ENCODE measurements at regions not wholly inside any gene's neighbourhood (a gene's known extent, or its start where the extent isn't known, plus 50 kb on each side); places are given as distances from the start of the nearest gene placed in this dataset.

- no peak for TF ChIP-seq AFF4 (CRISPR knock-in tag; IDR thresholded peaks at IDR 0.05; ENCODE audit: borderline replicate concordance)
Observed at GRCh38 chr10:105986912-105987635, 1177.4 kb downstream of the SORCS1 start (continued).

- H3K36me3 Mint-ChIP-seq, result no peaks in the 10 kb centered on the region
- no peaks in the 10 kb centered on the region for H3K9me3 Mint-ChIP-seq
- CTCF ChIA-PET, result interaction anchor here (4.1 kb wide), 1 partner anchor 12 kb away, joined by 21 read pairs; no protein-coding TSS in a partner anchor
- H3K4me1 Mint-ChIP-seq, result peaks cover 4% of the 10 kb centered on the region; the same call in 1 of the 2 replicates
- POLR2A ChIA-PET, result no interaction called here
- DNase-seq (ENCODE audit: low spot score), result no peak
- no peak overlapping the region for H3K27ac Mint-ChIP-seq
- no peak for TF ChIP-seq EMX1 (CRISPR knock-in tag; IDR thresholded peaks at IDR 0.05)
- no peak for TF ChIP-seq FOXP4 (CRISPR knock-in tag; IDR thresholded peaks at IDR 0.05)
- no peak for TF ChIP-seq IRF1 (CRISPR knock-in tag; IDR thresholded peaks at IDR 0.05)
- TF ChIP-seq HMGA2 (CRISPR knock-in tag; IDR thresholded peaks at IDR 0.05), result no peak
- no peak for TF ChIP-seq NFYB (CRISPR knock-in tag; conservative IDR thresholded peaks at IDR 0.05; ENCODE audit: low read depth)
- no peak for ATAC-seq
- H3K4me3 Mint-ChIP-seq, result no peak overlapping the region
- no peaks in the 10 kb centered on the region for H3K27me3 Mint-ChIP-seq (ENCODE audit: low read depth)
Observed at GRCh38 chr10:105986486-105986885, 1178.0 kb downstream of the SORCS1 start.

- Mint-ChIP-seq H3K4me1 (peaks cover 4% of the 10 kb centered on the region; the same call in 1 of the 2 replicates), H3K4me3 (no peak overlapping the region), H3K27me3 (ENCODE audit: low read depth) (no peaks in the 10 kb centered on the region), H3K27ac (no peak overlapping the region), H3K36me3 (no peaks in the 10 kb centered on the region), H3K9me3 (no peaks in the 10 kb centered on the region)
- ChIA-PET POLR2A (no interaction called here), CTCF (interaction anchor here (4.1 kb wide), 1 partner anchor 8 kb away, joined by 21 read pairs; no protein-coding TSS in a partner anchor)
- DNase-seq (ENCODE audit: low spot score) (no peak), ATAC-seq (no peak)
- TF ChIP-seq ZBTB43 (CRISPR knock-in tag; IDR thresholded peaks at IDR 0.05) (no peak), NFYB (CRISPR knock-in tag; conservative IDR thresholded peaks at IDR 0.05; ENCODE audit: low read depth) (no peak), CREB1 (CRISPR knock-in tag; IDR thresholded peaks at IDR 0.05) (no peak), AFF4 (CRISPR knock-in tag; IDR thresholded peaks at IDR 0.05; ENCODE audit: borderline replicate concordance) (no peak), ATF1 (CRISPR knock-in tag; IDR thresholded peaks at IDR 0.05) (no peak), EMX1 (CRISPR knock-in tag; IDR thresholded peaks at IDR 0.05) (no peak)
Observed at GRCh38 chr10:105982735-105983134, 1181.8 kb downstream of the SORCS1 start.
